ENCODE measurements at regions not wholly inside any gene's neighbourhood (a gene's known extent, or its start where the extent isn't known, plus 50 kb on each side); places are given as distances from the start of the nearest gene placed in this dataset.

GRCh38 chr22:46050451-46050845, 73.5 kb upstream of the WNT7B start:
- TF ChIP-seq CTCF (IDR thresholded peaks at IDR 0.05) (no peak), POLR2A (IDR thresholded peaks at IDR 0.05) (no peak)

Measured in adrenal gland (tissue), 5 donors.